Endometrium (tissue), 2 donors: ENCODE measurements at regions not wholly inside any gene's neighbourhood (a gene's known extent, or its start where the extent isn't known, plus 50 kb on each side); places are given as distances from the start of the nearest gene placed in this dataset.
"Not testable (repeated sequence)": the region's sequence is repeated elsewhere in the genome, so short reads cannot be mapped to it uniquely, and the experiment has no call there.

Source experiments
- FAIRE-seq: peaks from 2 replicates; lab custom pipeline; 2012; peaks lifted over from hg19 to GRCh38; lab: Jason Lieb, UNC
- donor health status: control.
- donor health status: control.

GRCh38 chr17:63019138-63019873 is 53.3 kb downstream of the TANC2 start:
- no peak for FAIRE-seq

GRCh38 chr17:63022567-63022966 is 56.5 kb downstream of the TANC2 start:
- FAIRE-seq, result no peak

GRCh38 chr17:63023049-63023448 is 57.0 kb downstream of the TANC2 start:
- no peak for FAIRE-seq

DNA sequence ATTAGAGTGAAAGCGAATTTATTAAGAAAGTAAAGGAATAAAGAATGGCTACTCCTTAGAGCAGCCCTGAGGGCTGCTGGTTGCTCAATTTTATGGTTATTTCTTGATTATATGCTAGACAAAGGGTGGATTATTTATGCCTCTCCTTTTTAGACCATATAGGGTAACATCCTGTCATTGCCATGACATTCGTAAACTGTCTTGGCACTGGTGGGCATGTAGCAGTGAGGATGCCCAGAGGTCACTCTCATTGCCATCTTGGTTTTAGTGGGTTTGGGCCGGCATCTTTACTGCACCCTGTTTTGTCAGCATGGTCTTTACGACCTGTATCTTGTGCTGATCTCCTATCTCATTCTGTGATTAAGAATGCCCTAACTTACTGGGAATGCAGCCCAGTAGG is 58.2 kb downstream of the TANC2 start:
- FAIRE-seq, result no peak

- FAIRE-seq, result no peak
Measured at GRCh38 chr17:63024716-63025115, 58.7 kb downstream of the TANC2 start.

DNA sequence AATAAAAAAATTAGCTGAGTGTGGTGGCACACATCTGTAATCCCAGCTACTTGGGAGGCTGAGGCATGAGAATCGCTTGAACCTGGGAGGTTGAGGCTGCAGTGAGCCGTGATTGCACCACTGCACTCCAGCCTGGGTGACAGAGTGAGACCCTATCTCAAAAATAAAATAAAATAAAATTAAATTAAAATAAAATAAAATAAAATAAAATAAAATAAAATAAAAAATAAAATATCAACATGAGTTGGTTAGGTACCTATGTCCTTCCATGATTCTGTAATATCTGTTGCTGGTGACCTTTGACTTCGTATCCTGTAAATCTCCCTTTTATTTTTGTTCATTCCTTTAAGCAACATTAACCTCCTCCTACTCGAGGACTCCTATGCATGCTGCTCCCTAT is 59.6 kb downstream of the TANC2 start:
- FAIRE-seq, result not testable (repeated sequence)

GRCh38 chr17:63029541-63029940 is 63.5 kb downstream of the TANC2 start:
- FAIRE-seq, result no peak

GRCh38 chr17:63032142-63032541 is 66.1 kb downstream of the TANC2 start:
- FAIRE-seq, result no peak

DNA sequence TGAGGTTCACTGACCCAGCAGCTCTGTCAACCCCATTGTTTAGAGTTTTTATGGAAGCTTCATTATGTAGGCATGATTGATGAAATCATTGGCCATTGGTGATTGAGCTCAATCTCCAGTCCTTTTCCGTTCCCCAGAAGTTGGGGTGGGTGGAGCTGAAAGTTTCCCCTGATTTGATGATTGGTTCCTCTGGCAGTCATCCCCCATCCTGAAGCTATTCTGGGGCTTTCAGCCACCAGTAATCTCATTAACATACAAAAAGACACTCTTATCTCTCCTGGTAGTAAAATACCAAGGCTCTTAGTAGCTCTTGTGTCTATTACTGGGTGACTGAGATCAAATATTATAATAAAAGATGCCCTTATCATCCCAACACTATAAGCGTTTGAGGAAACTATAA is 67.1 kb downstream of the TANC2 start:
- no peak for FAIRE-seq

GRCh38 chr17:63035271-63035670 is 69.2 kb downstream of the TANC2 start:
- no peak for FAIRE-seq

GRCh38 chr17:63035695-63036094 is 69.7 kb downstream of the TANC2 start:
- no peak for FAIRE-seq

DNA sequence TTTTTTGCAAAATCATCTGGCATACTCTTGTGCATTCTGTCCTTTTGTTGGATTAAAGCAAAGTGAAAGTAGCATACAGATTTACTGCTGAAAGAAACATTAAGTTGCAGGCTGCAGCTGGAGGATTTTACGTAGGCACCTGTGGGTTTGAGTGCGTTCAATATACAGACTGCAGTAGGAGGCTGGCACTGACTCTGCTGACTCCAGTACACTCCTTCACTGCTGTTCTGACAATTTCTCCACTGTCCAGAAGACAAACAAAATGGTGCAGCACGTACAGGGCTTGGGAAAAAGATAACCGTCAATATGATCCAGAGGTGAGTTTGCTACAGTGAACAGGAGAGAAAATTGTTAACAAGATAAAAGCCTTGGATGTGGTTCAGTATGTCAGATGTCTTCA is 73.3 kb downstream of the TANC2 start:
- no peak for FAIRE-seq

- FAIRE-seq, result no peak
Measured at GRCh38 chr17:63039899-63040602, 74.0 kb downstream of the TANC2 start.

- FAIRE-seq, result no peak
Measured at GRCh38 chr17:63040816-63041215, 74.8 kb downstream of the TANC2 start.

DNA sequence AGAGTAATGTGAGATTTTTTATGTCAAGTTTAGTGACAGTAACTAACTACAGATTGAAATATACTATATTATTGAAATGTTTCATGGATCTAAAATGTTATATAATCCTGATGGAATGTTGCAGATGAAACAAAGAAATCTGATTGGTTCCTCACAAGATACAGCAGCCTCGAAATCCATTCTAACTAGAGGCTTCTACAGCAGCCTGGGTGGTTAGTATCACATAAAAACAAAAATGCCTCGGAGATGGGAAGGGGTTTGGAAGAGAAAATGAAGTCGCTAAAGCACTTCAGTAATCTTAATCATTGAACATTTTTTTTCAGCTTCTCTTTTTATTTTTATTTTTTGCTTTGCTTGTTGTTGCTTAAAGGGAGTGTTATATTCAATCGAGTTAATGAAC is 75.2 kb downstream of the TANC2 start:
- FAIRE-seq, result no peak

GRCh38 chr17:63041722-63042121 is 75.7 kb downstream of the TANC2 start:
- FAIRE-seq, result no peak

GRCh38 chr17:63042256-63042812 is 76.3 kb downstream of the TANC2 start:
- no peak for FAIRE-seq

- FAIRE-seq, result not testable (repeated sequence)
Measured at GRCh38 chr17:63057560-63057959, 91.5 kb downstream of the TANC2 start.

DNA sequence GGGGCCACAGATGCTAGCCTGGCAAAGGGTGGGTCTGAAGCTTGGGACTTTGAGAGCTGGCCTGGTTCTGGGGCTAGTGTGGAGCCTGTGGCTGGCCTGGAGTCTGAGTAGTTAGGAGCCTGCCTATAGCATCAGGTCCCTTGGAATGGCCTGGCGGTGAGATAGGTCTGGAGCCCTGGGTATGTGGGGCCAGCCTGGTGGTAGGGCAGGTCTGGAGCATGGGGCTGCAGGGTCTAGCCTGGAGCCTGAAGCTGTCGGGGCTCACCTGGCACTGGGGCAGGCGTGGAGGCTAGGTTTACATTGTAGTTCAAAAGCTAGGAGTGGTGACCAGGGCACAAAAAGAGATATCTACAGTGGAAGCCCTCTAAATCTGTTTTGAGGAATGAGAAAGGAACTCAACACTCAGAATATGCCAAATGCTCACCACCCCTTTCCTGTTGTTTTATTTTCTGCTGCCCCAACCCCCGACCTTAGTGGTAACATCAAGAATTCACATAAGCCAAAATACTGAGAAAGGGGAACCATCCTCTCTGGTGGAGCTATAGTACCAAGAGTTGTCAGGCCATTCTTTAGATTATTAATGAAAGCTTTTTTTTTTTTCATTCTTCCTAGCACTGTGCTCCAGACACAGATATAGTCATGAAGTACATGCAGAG is 100.3 kb downstream of the TANC2 start:
- no peak for FAIRE-seq

DNA sequence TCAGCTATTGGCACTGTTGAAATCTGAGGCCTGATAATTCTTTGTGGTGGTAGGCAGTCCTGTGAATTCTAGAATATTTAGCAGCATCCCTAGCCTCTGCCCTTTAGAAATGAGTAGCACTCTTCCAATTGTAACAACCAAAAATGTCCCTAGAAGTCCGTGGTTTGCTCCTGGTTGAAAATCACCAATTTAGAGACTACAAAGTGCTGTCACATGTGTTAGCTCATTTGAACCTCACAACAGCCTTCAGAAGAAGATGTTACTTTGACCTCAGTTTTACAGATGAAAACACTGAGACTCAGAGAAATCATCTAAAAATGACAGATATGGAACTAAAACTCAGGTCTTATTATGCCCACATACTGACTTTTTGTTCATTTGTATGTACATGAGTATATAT is 103.2 kb downstream of the TANC2 start:
- no peak for FAIRE-seq

- FAIRE-seq, result no peak
Measured at GRCh38 chr17:63070031-63070430, 104.0 kb downstream of the TANC2 start.

- FAIRE-seq, result no peak
Measured at GRCh38 chr17:63071797-63072196, 105.8 kb downstream of the TANC2 start.

GRCh38 chr17:63075969-63076368 is 109.9 kb downstream of the TANC2 start:
- FAIRE-seq, result no peak
